OCI-LY1 (cell line): ENCODE measurements at regions not wholly inside any gene's neighbourhood (a gene's known extent, or its start where the extent isn't known, plus 50 kb on each side); places are given as distances from the start of the nearest gene placed in this dataset.

Experiments
- EZH2 ChIP-seq: fragments of 200-600 bp; sonication (generic), shearing (Covaris generic); IDR thresholded peaks from 2 replicates; pipeline ENCODE4 v1.8.0; 2017; ENCODE audit warnings: borderline replicate concordance, mixed run types, mild to moderate bottlenecking, antibody characterized with exemption, low read length, moderate library complexity, mixed read lengths
- TF ChIP-seq, protein P1 (sequence below): fragments of 200-600 bp; sonication (generic), shearing (Covaris generic); IDR thresholded peaks from 2 replicates; pipeline ENCODE4 v1.5.1; 2017; ENCODE audit warnings: mild to moderate bottlenecking, antibody characterized with exemption, low read length, moderate library complexity, mixed read lengths

DNA sequence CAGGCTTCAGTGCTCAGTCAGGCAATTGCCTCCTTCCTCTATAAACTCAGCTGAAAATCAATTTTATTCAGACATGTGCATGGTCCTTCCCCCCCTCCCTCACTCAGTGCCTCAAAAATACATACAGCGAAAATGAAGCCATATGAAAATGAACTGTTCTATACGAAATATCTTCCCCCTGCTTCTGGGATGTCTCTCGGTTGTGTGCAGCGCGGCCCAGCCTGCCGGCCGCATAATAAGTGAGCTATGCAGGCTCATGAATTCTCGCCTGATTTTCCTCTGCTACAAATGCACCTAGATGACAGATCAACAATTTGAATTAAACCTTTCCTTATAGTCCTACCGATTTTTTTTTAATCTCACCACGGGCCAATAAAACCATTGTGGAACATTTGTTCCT is 252.9 kb downstream of the CRLF2 start:
- TF ChIP-seq, protein P1, sequence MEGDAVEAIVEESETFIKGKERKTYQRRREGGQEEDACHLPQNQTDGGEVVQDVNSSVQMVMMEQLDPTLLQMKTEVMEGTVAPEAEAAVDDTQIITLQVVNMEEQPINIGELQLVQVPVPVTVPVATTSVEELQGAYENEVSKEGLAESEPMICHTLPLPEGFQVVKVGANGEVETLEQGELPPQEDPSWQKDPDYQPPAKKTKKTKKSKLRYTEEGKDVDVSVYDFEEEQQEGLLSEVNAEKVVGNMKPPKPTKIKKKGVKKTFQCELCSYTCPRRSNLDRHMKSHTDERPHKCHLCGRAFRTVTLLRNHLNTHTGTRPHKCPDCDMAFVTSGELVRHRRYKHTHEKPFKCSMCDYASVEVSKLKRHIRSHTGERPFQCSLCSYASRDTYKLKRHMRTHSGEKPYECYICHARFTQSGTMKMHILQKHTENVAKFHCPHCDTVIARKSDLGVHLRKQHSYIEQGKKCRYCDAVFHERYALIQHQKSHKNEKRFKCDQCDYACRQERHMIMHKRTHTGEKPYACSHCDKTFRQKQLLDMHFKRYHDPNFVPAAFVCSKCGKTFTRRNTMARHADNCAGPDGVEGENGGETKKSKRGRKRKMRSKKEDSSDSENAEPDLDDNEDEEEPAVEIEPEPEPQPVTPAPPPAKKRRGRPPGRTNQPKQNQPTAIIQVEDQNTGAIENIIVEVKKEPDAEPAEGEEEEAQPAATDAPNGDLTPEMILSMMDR = no peak
- no peak for TF ChIP-seq EZH2
